ENCODE measurements at regions not wholly inside any gene's neighbourhood (a gene's known extent, or its start where the extent isn't known, plus 50 kb on each side); places are given as distances from the start of the nearest gene placed in this dataset.
"Not testable (repeated sequence)": the region's sequence is repeated elsewhere in the genome, so short reads cannot be mapped to it uniquely, and the experiment has no call there.

GRCh38 chr3:196135693-196136639 lies 54.1 kb upstream of the TFRC start:
- ATAC-seq (ENCODE audit: low read depth in 2 of 2) = no peak

GRCh38 chr3:196134691-196135090 lies 52.8 kb upstream of the TFRC start:
- DNase-seq (no peak), ATAC-seq (ENCODE audit: low read depth in 2 of 2) (no peak)
- Mint-ChIP-seq H3K27ac (peak overlapping the region in 1 of 6 donors; percentile 30), H3K4me1 (peaks cover 0 to 13% (median 5%) of the 10 kb centered on the region in 3 donors), H3K36me3 (no peaks in the 10 kb centered on the region), H3K9me3 (no peaks in the 10 kb centered on the region), H3K27me3 (no peaks in the 10 kb centered on the region), H3K4me3 (no peak overlapping the region)

More at GRCh38 chr3:196135693-196136639, 54.1 kb upstream of the TFRC start:
- Mint-ChIP-seq H3K4me3 (no peak overlapping the region), H3K27me3 (no peaks in the 10 kb centered on the region), H3K9me3 (no peaks in the 10 kb centered on the region), H3K36me3 (no peaks in the 10 kb centered on the region), H3K27ac (no peak overlapping the region), H3K4me1 (peaks cover under 1 to 20% (median 11%) of the 10 kb centered on the region in 3 donors)
- DNase-seq = no peak

- not testable (repeated sequence) for ATAC-seq (ENCODE audit: low read depth in 2 of 2); H3K27me3 Mint-ChIP-seq; H3K4me3 Mint-ChIP-seq; H3K9me3 Mint-ChIP-seq; DNase-seq; H3K36me3 Mint-ChIP-seq; H3K27ac Mint-ChIP-seq
- H3K4me1 Mint-ChIP-seq = peaks cover 0 to 13% (median 8%) of the 10 kb centered on the region in 3 donors
Measured at GRCh38 chr3:196133869-196134268, 52.0 kb upstream of the TFRC start.

GRCh38 chr3:196131921-196132320 lies 50.0 kb upstream of the TFRC start:
- H3K9me3 Mint-ChIP-seq = no peaks in the 10 kb centered on the region
- no peak for DNase-seq
- no peak overlapping the region for H3K27ac Mint-ChIP-seq
- H3K4me1 Mint-ChIP-seq = peaks cover 7 to 17% (median 15%) of the 10 kb centered on the region in 3 donors
- H3K36me3 Mint-ChIP-seq = no peaks in the 10 kb centered on the region
- H3K27me3 Mint-ChIP-seq = no peaks in the 10 kb centered on the region
- H3K4me3 Mint-ChIP-seq = no peak overlapping the region
- no peak for ATAC-seq (ENCODE audit: low read depth in 2 of 2)

Measured in naive B cell (primary cell).